ENCODE measurements at regions not wholly inside any gene's neighbourhood (a gene's known extent, or its start where the extent isn't known, plus 50 kb on each side); places are given as distances from the start of the nearest gene placed in this dataset.
"Not testable (repeated sequence)": the region's sequence is repeated elsewhere in the genome, so short reads cannot be mapped to it uniquely, and the experiment has no call there.

- no peak for DNase-seq (ENCODE audit: low read depth)
Observed at GRCh38 chr14:35938770-35939169, 112.6 kb downstream of the BRMS1L start.

- DNase-seq (ENCODE audit: low read depth) = no peak
Observed at GRCh38 chr14:35934499-35934898, 108.4 kb downstream of the BRMS1L start.

GRCh38 chr14:35932659-35933159, 106.6 kb downstream of the BRMS1L start:
- no peak for DNase-seq (ENCODE audit: low read depth)

GRCh38 chr14:35932136-35932535, 106.0 kb downstream of the BRMS1L start:
- no peak for DNase-seq (ENCODE audit: low read depth)

- no peak for DNase-seq (ENCODE audit: low read depth)
Observed at GRCh38 chr14:35931346-35931745, 105.2 kb downstream of the BRMS1L start.

- no peak for DNase-seq (ENCODE audit: low read depth)
Observed at GRCh38 chr14:35929186-35929585, 103.0 kb downstream of the BRMS1L start.

- no peak for DNase-seq (ENCODE audit: low read depth)
Observed at GRCh38 chr14:35927727-35928126, 101.6 kb downstream of the BRMS1L start.

GRCh38 chr14:35925319-35925718, 99.2 kb downstream of the BRMS1L start:
- no peak for DNase-seq (ENCODE audit: low read depth)

GRCh38 chr14:35922590-35922989, 96.5 kb downstream of the BRMS1L start:
- DNase-seq (ENCODE audit: low read depth) = not testable (repeated sequence)

- DNase-seq (ENCODE audit: low read depth) = no peak
Observed at GRCh38 chr14:35921745-35922144, 95.6 kb downstream of the BRMS1L start.

Measured in stromal cell of bone marrow (primary cell).